HG02938 (cell line): ENCODE measurements at regions not wholly inside any gene's neighbourhood (a gene's known extent, or its start where the extent isn't known, plus 50 kb on each side); places are given as distances from the start of the nearest gene placed in this dataset.
"Not testable (repeated sequence)": the region's sequence is repeated elsewhere in the genome, so short reads cannot be mapped to it uniquely, and the experiment has no call there.

Source experiments
- ATAC-seq: cut with Tn5 transposase; IDR thresholded peaks from one replicate; pipeline ENCODE4 v1.9.1; 2021; ENCODE audit warnings: mild to moderate bottlenecking, moderate library complexity; ENCODE audit not compliant: unreplicated experiment

DNA sequence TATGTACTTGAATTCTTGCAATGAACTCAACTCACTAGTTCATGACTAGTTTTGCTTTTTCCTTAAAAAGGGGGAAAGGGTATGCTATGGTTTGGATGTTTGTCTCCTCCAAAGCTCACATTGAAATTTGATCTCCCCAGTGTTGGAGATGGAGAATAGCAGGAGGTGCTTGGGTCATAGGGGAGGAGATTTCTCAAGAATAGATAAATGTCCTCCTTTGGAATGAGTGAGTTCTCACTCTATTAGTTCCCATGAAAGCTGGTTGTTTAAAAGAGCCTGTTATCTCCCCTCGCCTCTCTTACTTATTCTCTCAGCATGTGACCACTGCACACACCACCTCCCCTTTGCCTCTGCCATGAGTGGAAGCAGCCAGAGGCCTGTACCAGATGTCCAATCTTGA, 109.4 kb upstream of the INTU start:
- ATAC-seq, result no peak

DNA sequence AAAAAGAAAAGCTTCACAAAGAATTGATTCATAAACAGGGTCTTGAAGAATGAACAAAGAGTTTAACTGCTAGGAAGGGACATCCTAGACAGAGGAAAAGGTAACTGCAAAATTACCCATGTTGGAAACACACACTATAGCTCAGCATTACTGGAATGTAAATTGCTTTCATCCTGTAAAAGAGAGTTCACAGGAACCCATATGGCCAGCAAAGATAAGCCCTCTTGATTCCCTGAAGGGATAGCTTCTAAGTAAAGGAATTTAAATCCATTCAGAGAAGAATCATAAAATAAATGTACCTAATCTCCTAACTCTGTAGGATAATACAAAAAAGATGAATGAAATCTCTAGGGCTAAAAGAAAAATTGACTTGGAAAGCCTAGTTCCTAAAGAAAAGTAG, 107.1 kb upstream of the INTU start:
- ATAC-seq, result no peak

DNA sequence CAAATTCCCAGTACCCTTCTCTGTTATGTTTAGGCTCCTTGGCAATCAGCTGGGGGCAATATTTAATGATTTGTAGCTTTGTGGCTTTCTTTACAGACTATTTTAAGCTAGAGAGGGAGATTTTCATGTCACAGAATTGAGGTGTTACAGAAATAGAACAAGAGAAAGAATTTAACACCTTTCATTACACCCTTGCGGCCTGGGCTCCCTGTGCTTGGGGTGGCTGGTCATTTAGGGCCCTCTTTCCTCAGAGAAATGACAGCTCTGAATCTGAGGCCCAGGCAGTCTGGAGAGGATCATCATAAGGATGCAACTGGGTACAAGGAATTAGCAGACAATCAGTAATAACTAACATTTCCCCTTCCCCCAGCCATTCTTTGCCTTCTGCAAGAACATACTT, 104.5 kb upstream of the INTU start:
- no peak for ATAC-seq

DNA sequence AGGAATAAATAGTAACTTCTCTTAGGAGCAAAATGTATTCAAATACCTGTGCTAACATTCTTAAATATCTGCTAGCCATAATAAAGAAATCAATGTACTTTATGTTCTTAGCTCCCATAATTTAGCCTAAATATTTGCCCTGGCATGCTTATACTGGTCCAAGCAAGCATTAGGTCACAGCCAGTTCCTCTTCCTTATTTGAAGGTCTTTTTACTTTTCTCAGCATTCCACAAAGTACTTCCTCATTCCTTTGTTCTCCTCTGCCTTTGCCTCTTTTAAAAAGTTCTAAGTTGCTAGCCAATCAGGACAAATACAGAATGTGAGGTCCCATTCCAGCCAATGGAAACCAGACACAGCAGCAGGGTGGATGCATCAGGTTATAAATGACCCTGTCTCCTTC, 102.9 kb upstream of the INTU start:
- not testable (repeated sequence) for ATAC-seq

DNA sequence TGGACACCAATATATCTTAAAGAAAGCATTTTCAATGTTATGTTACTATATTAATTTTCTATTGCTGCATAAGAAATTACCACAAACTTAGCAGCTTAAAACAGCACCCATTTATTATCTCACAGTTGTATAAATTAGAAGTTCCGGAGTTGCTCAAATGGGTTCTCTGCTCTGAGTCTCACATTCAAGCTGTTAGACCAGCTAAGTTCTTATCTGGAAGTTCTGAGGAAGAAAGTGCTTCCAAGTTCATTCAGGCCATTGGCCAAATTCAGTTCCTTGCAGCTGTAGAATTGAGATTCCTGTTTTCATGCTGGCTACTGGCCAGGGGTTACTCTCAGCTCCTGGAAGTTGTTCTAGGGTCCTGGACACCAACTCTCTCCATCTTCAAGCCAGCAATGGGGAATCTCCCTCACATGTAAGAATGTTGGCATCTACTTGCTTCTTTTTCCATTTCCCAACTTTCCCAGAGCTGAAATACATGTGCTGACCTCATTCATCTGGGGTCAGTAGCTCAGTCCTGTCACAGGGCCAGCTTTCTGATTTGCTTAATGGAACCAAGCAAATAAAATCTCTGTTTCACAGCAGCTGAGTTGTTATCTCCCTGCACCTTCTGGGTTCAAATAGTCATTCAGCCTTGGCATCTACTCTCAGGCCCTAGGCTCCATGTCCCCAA, 99.6 kb upstream of the INTU start:
- no peak for ATAC-seq

DNA sequence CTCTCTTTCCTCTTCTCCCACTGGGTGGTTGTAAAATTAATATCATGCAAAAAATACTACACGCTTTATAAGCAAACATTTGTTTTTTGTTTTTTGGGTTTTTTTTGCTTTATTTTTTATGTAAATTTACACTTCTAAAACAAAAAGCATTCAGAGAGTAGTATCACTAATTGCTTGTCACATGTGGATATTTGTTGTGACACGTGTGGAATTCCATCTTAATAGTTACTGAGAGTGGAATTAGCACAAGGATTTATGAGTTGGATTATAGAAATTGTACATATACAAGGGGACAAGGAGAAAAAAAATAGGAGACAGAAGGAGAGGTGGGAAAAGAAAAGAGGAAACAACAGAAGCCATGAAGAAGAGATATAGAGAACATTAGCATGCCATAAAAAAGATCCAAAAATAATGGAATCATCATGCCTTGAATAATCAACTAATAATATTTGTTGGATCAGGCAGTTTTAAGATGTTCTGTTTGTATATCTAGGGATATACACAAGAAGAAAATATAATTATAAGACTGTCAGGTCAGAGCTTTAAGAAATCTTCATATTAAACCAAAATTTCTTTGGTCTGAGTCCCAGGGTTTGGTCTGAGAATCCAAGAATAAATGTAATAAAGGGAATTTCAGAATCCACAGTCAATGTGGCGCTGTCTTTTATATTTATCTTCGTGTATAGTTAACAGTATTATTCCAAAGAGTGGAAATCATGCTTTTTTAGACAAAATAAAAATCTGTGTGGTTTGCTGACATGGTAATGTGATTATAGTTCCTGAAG, 98.5 kb upstream of the INTU start:
- no peak for ATAC-seq

DNA sequence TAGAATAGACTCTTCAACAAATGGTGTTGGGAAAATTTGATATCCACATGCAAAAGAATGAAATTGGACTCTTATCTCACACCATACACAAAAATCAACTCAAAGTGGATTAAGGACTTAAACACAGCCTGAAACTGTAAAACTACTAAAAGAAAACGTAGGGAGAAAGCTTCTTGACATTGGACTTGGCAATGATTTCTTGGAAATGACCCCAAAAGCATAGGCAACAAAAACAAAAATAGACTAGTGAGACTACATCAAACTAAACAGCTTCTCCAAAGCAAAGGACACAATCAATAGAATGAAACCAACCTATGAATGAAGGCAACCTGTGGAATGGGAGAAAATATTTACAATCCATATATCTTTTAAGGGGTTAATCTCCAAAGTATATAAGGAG, 94.7 kb upstream of the INTU start:
- no peak for ATAC-seq

DNA sequence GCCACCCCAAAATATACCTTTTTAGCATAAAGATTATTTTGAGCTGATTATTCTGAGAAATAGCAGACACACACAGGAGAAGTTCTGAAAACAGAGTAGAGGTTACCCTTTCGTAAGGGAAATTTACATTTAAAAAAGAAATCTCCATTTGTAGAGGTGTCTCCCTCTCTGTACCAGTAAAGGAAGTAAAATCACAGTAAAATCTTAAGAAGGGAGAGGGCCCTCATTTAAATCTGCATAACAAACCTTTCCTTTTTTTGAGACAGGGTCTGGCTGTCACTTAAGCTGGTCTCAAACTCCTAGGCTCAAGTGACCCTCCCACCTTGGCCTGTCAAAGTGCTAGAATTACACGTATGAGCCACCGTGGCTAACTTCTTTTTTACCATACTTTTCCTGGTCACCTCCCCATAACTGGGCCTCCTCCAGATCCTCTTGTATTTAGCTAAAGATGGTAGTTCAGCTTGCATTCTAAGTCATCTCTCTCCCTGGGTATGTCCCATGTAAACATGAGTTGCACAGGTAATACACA, 92.2 kb upstream of the INTU start:
- no peak for ATAC-seq

DNA sequence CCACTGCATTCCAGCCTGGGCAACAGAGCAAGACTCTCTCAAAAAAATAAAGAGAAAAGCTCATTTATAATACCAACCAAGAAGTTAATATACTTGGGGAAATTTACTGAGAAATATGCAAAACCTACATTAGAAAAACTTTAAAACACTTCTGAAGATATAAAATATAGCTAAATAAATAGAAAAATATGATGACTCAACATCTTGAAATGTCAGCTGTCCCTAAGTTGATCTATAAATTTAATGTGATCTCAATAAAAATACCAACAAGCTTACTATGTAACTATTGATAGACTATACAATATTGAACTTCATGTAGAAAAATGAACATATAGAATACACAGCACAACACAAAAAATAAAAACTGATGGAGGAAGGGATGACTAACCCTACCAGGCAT, 87.5 kb upstream of the INTU start:
- no peak for ATAC-seq

DNA sequence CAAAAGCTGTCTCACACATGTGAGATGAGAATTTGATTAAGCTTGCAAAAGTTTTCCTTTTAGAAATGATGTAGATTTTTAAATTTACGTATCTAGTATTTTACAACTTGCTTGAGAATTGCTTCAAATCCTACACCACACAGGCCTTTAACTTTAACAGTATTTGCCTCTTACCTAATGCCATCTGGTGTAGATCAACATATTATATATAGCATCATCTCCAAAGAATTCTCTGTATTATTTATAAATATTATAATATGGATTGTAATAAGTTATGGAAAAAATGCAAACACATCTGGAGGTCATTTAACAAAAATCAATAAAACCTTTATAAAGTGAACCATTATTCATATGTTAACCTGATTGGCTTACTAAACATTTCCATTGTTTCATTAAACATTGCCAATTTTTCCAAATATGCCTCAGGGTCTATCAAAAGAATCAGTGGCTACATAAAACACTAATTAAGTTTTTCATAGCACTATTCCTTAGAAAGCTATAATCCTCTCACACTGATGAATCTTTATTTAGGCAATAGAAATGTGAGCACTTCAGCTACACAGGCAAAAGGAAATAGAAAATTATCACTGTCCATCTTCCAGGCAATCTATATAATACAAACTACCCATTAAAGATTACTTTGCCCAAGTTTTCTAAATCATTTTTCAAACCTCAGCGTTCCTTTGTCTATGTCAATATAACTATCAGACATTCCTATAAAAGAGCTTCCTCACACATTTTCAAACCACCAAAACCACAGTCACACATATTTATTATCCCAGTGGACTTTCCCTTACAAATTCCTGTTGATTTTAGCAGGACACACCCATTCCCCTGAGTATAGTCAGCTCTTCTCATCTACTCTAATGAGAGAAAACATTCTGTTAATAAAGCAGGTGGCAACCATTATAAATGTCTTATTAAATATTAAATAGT, 83.5 kb upstream of the INTU start:
- ATAC-seq, result no peak

DNA sequence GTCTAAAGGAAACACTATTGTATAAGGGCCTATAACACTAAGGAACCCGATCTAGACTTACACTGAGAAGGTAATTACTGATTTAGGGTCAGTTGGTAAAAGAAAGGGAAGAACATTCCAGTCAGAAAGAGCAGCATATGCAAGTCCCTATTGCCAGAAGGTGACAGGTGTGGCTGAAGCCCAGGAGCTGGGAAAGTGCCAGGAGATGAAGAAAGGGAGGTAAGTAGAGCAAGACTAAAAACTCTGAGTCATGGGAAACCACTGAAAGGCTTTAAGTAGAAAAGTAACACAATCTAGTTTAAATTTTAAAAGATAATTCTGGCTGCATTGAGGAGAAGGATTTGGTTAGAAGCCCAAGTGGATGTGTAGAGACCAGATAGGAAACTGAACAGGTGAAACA, 77.7 kb upstream of the INTU start:
- no peak for ATAC-seq

DNA sequence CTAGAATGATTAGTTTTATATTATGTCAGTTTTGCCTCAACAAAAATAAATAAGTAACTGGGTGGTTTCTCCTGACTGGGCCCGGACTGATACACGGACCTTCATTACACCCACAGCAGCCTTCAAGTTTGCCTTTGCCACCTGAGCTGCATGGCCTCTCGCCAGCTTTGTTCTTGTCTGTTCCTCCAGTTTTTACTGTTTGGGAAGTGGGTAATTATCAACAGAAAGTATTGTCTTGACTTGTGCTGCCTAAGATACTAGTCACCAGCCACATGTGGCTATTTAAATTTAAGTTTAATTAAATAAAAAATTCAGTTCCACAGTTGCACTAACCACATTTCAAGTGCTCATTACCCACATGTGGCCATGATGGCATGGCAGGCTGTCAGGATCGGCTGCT, 74.7 kb upstream of the INTU start:
- ATAC-seq, result no peak

DNA sequence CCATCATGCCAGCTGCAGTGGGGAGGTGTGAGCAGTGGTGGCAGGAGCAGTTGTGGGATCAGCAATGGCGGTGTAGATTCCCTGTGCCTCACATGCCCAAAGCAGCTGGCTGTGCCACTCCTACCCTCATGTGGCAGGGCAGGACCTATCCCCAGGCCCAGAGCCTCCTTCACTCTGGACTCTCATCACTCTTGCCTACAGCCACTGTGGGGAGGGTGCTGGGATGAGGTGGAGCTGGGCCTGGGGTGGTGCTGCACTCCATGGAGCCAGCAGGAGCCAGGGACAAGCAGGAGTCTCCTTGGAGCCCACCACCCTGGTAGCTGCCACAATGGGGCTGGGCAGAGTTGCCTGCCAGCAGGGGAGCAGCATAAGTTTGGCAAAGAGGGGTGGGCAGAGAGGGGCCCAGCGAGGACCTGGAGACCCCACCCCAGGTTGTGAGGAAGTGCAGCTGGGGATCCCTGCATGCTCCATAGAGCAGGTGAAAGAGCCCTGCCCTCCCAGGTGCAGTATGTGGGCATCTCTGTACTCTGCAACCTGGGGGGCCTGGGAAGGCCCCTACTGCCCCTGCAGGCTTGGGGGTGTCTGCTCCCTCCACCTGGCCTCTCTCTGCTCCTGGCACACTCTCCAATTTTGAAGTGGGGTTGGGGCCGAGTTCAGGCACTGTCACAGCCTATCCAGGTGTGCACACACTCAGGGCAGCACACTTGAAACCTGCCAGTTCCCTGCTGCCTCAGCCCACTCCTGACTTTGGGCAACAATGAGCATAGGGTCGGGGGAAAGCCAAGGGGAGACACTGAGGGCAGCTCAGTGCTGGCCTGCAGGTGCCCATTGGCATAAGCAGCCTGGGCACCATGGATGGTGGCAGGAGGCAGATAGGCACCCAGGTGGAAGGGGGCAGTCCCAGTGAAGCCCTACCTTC, 74.0 kb upstream of the INTU start:
- ATAC-seq, result no peak

DNA sequence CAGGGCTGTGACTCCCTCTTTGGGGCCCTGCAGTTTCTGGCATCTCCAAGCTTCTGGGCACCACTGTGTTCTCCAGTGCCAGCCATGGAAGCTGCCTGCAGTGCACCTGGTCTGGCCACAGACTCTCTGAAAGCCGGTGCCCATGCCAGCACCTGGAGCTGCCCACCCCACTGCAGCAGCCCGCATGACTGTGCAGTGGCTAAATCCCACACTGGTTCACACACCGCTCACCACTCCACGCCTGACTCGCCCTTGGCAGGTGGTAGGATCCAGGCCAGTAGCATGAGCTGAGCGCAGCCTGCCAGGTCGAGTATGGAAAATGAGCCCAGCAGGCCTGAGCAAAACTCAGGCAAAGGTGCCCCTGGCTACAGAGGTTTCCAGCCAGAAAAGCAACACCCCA, 72.8 kb upstream of the INTU start:
- no peak for ATAC-seq

DNA sequence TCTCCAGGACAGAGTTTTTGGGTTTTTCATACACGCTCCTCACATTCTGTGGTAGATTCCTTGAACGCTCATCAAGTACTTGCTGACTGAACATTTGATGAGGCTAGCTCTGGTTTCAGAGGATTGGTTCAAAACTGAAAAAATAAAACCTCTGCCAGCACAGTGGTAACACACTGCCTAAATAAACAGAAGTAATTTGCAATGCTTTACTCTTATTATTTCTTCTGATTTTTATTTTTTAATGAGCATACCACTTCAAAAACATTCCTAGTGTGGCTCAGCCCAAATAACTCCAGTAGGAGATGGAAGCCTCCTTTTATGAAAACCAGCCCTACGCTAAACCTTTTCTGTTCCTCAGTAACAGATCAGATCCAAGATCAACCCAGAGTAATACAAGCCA, 72.0 kb upstream of the INTU start:
- no peak for ATAC-seq

DNA sequence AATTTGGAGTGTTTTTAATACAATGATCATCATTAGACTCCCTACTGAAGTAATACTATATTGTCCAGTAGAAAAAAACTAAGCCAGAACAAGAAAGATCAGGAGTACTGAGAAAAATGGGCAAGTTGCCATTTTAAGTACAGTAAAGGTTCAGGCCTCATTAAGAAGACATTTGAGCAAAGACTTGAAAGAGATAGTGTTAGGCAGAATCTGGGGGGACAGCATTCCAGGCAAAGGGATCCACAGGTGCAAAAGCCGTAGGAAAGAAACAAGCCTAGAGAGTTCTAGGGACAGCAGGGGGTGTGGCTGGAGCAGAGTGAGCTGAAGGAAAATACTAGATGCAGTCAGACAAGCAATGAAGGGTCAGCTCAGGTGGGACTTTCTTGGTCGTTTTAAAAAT, 58.1 kb upstream of the INTU start:
- ATAC-seq, result no peak

DNA sequence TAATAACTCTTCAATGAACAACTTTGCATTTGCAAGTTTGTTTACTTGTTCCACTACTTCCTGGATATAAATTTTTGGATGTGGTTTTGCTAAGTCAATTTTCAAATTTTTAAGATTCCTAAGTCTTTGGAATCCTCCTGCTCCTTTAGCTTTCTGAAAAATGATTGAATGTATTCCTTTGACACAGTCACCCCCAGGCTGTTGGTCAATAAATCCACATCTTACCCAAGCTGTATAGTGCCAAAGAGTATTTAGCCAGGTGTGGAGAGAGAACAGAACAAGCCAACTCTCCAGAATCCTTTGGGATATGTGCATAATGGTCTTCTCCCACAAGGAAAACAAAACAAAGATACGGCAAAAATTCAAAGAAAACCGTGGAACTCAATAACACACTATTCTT, 56.9 kb upstream of the INTU start:
- no peak for ATAC-seq

DNA sequence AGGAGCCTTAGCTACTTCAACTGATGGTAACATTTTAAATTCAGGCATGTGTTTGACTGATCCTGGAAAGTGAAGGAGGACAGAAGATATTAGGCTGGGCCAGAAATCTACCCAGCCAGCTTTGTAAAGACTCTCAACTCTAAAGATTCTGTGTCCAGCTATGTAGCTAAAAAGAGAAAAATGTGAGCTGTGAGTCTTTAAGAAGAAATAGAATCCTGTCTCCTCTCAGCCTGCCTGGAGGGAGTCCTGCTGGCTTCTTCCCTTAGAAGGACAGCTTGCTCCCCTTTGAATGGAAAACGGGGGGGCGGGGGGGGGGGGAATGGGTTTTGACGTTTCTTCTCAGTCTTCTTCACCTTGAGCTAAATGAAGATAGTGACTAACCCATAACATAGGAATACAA, 54.3 kb upstream of the INTU start:
- no peak for ATAC-seq

DNA sequence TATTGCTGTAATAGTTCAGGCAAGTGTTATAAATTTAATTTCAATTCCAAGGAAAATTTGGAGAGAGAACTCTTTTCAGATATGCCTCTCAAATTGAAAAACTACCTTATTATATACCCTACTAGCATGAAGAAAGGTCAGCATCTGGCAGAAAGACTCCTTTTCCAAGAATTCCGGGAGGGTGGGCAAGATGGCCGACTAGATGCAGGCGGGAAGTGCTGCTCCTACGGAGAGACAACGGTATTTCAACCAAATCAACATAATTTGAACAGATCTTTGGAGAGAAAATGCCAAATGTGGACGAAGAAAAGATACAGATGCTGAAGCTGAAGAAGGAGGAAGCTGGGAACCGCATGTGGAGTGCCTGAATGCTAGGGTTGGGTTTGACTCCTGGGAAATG, 53.8 kb upstream of the INTU start:
- no peak for ATAC-seq

DNA sequence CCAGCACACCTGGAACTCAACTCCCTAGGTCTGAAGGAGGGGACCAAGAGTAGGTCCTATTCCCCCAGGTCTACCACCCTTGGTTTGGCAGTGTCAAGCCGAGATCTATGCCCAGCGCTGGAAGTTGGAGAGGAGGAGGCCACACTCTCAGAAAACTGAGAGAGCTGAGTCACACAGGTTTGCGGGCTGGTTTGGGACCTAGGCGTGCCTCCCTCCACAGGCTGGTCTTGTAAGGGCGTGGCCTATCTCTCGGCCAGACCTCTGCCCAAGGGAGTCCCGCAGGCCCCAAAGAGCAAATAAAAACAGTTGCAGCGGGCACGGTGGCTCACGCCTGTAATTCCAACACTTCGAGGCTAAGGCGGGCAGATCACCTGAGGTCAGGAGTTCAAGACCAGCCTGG, 52.9 kb upstream of the INTU start:
- ATAC-seq, result no peak
